ENCODE measurements at regions not wholly inside any gene's neighbourhood (a gene's known extent, or its start where the extent isn't known, plus 50 kb on each side); places are given as distances from the start of the nearest gene placed in this dataset.

DNA sequence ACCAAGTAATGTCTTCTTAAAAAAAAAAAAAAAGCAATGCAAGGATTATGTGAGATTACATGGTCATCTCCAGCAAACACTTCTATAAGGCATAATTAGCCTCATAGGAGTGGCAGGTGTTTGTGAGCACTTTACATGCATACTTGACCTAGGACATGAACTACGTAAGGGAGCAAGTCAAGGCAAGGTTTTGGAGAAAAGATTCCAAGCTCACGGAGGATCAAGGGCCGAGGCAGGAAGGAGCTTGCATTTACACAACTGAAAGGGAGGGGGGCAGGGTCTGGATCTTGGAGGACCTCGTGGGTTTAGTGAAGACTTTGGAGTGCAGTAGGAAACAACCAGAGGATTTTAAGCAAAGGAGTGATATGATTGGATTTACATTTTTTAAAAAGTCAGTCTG is 112.5 kb downstream of the CCER1 start:
- Mint-ChIP-seq H3K4me3 (no peak overlapping the region), H3K27me3 (peaks cover 3% of the 10 kb centered on the region), H3K36me3 (no peaks in the 10 kb centered on the region), H3K4me1 (ENCODE audit: unreplicated experiment) (peaks cover 5% of the 10 kb centered on the region), H3K9me3 (no peaks in the 10 kb centered on the region), H3K27ac (peak overlapping the region; percentile 65)
- TF ChIP-seq, protein P1, sequence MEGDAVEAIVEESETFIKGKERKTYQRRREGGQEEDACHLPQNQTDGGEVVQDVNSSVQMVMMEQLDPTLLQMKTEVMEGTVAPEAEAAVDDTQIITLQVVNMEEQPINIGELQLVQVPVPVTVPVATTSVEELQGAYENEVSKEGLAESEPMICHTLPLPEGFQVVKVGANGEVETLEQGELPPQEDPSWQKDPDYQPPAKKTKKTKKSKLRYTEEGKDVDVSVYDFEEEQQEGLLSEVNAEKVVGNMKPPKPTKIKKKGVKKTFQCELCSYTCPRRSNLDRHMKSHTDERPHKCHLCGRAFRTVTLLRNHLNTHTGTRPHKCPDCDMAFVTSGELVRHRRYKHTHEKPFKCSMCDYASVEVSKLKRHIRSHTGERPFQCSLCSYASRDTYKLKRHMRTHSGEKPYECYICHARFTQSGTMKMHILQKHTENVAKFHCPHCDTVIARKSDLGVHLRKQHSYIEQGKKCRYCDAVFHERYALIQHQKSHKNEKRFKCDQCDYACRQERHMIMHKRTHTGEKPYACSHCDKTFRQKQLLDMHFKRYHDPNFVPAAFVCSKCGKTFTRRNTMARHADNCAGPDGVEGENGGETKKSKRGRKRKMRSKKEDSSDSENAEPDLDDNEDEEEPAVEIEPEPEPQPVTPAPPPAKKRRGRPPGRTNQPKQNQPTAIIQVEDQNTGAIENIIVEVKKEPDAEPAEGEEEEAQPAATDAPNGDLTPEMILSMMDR (conservative IDR thresholded peaks at IDR 0.05) = no peak
- no peak for DNase-seq (ENCODE audit: extremely low spot score, unreplicated experiment)

- no peak overlapping the region for H3K4me3 Mint-ChIP-seq
- H3K9me3 Mint-ChIP-seq = no peaks in the 10 kb centered on the region
- no peaks in the 10 kb centered on the region for H3K36me3 Mint-ChIP-seq
- DNase-seq (ENCODE audit: extremely low spot score, unreplicated experiment) = no peak
- no peak overlapping the region for H3K27ac Mint-ChIP-seq
- TF ChIP-seq, protein P1 (conservative IDR thresholded peaks at IDR 0.05) = no peak
- H3K4me1 Mint-ChIP-seq (ENCODE audit: unreplicated experiment) = peaks cover 5% of the 10 kb centered on the region
- H3K27me3 Mint-ChIP-seq = peaks cover 3% of the 10 kb centered on the region
Measured at GRCh38 chr12:90841336-90841735, 113.6 kb downstream of the CCER1 start.

GRCh38 chr12:90839346-90839745 is 115.6 kb downstream of the CCER1 start:
- no peak overlapping the region for H3K27ac Mint-ChIP-seq
- TF ChIP-seq, protein P1 (conservative IDR thresholded peaks at IDR 0.05) = no peak
- H3K4me3 Mint-ChIP-seq = no peak overlapping the region
- H3K36me3 Mint-ChIP-seq = no peaks in the 10 kb centered on the region
- no peak for DNase-seq (ENCODE audit: extremely low spot score, unreplicated experiment)
- peaks cover 8% of the 10 kb centered on the region for H3K4me1 Mint-ChIP-seq (ENCODE audit: unreplicated experiment)
- peaks cover 3% of the 10 kb centered on the region for H3K27me3 Mint-ChIP-seq
- H3K9me3 Mint-ChIP-seq = no peaks in the 10 kb centered on the region

GRCh38 chr12:90836689-90837088 is 118.3 kb downstream of the CCER1 start:
- Mint-ChIP-seq H3K4me1 (ENCODE audit: unreplicated experiment) (peaks cover 23% of the 10 kb centered on the region), H3K36me3 (no peaks in the 10 kb centered on the region), H3K27ac (no peak overlapping the region), H3K27me3 (no peaks in the 10 kb centered on the region), H3K4me3 (no peak overlapping the region), H3K9me3 (no peaks in the 10 kb centered on the region)
- TF ChIP-seq, protein P1 (conservative IDR thresholded peaks at IDR 0.05) = no peak
- no peak for DNase-seq (ENCODE audit: extremely low spot score, unreplicated experiment)

DNA sequence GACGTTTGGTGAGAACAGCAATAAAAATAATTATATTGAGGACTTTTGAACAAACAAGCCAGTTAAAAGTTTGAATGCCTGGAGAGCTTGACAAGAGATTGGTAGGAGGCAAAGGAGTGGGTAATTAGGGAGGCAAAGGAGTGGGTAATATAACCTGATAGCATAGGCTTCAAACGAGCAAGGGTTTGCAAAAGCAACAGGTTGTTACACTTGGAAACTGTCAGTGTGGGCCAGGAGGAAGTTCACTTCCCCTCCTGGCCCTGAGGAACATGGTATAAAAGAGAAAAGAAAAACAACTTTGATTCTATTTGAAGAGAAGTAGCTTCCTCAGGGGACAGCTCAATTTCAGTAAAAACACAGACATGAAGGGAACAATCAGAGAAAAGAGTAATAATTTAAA is 121.7 kb downstream of the CCER1 start:
- Mint-ChIP-seq H3K4me3 (no peak overlapping the region), H3K27ac (no peak overlapping the region), H3K9me3 (no peaks in the 10 kb centered on the region), H3K27me3 (no peaks in the 10 kb centered on the region), H3K4me1 (ENCODE audit: unreplicated experiment) (peaks cover 23% of the 10 kb centered on the region), H3K36me3 (no peaks in the 10 kb centered on the region)
- TF ChIP-seq, protein P1 (conservative IDR thresholded peaks at IDR 0.05) = no peak
- no peak for DNase-seq (ENCODE audit: extremely low spot score, unreplicated experiment)

- Mint-ChIP-seq H3K27me3 (no peaks in the 10 kb centered on the region), H3K9me3 (no peaks in the 10 kb centered on the region), H3K4me1 (ENCODE audit: unreplicated experiment) (peaks cover 23% of the 10 kb centered on the region), H3K36me3 (no peaks in the 10 kb centered on the region), H3K27ac (no peak overlapping the region), H3K4me3 (no peak overlapping the region)
- TF ChIP-seq, protein P1 (conservative IDR thresholded peaks at IDR 0.05) = no peak
- DNase-seq (ENCODE audit: extremely low spot score, unreplicated experiment) = no peak
Measured at GRCh38 chr12:90832427-90832826, 122.5 kb downstream of the CCER1 start.
